HG03565 (cell line): ENCODE measurements at regions not wholly inside any gene's neighbourhood (a gene's known extent, or its start where the extent isn't known, plus 50 kb on each side); places are given as distances from the start of the nearest gene placed in this dataset.

Experiments used
- ATAC-seq: cut with Tn5 transposase; IDR thresholded peaks from one replicate; pipeline ENCODE4 v1.9.1; 2021; ENCODE audit warnings: mild to moderate bottlenecking, moderate library complexity; ENCODE audit not compliant: unreplicated experiment

GRCh38 chr10:89879121-89879520, 177.7 kb downstream of the KIF20B start:
- no peak for ATAC-seq

GRCh38 chr10:89887406-89887805, 186.0 kb downstream of the KIF20B start:
- peak; percentile 43 for ATAC-seq

DNA sequence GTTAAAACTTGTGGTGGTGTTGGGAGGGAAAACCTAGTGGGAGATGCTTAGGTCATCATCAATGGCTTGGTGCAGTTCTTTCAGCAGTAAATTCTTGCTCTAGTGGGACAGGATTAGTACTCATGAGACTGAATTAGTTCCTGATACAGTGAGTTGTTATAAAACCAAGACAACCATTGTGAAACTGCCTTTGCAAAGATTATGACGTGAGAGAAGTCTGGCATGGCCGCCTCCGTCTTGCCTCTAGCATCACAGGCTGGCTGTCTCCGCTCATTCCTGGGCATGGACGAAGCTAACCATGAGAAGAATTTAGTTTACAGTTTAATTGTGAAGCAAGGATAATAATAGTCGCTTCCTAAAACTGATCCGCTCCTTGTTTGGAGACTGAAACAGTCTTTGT, 186.4 kb downstream of the KIF20B start:
- peak; percentile 62 for ATAC-seq

DNA sequence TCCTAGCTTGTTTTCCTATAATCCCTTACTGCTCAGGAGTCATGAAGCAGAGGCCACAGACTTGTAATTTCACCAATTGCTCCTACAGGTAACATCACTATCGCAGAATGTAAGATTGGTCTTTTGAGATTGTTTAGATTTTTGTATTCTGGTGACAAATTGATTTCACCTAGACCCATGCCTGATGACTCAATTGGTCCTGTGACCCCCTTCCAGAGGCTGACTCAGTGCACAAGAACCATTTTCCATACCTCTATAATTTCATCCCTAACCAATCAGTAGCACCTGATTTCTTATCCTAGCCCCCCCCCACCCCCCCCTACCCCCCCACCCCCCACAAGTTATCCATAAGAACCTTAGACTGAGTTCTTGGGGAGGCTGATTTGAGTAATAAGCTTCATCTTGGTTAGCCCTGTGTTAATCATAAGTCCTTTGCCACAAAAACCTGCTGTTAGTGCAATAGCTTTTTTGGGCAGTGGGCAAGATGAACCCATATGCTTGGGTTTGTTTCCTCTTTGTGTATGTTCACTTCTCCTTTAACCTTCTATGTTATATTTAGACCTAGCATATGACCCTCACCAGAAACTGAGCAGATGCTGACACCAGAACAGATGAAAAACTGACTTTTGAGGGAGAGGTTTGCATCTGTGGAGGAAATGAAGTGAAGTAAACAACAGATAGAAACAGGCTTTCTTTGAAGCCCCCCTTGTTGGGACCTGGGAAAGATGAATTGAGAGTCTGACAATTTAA, 187.1 kb downstream of the KIF20B start:
- no peak for ATAC-seq

DNA sequence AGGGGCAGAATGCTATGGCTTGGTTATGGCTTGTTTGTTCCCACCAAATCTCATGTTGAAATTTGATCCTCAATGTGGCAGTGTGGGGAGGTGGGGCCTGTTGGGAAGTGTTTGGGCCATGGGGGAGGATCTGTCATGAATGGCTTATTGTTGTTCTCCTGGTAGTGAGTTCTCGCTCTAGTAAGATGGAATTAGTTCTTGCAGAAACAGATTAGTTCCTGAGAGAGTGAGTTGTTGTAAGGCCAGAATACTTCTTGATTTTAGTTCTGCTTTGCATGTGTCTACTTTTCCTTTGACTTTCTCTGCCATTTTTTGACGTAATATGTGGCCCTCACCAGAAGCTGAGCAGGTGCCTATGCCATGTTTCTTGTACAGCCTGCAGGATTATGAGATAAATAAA, 188.2 kb downstream of the KIF20B start:
- no peak for ATAC-seq

- no peak for ATAC-seq
Measured at GRCh38 chr10:89891006-89891535, 189.7 kb downstream of the KIF20B start.

DNA sequence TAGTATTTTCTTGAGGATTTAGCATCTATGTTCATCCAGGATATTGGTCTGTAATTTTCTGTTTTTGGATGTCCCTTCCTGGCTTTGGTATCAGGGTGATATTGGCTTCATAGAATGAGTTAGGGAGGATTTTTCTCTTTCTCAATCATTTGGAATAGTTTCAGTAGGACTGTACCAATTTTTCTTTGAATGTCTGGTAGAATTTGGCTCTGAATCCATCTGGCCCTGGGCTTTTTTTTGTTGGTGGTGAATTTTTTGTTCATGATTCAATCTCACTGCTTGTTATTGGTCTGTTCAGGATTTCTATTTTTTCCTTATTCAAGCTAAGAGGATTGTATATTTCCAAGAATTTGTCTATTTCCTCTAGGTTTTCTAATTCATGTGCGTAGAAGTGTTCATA, 192.7 kb downstream of the KIF20B start:
- no peak for ATAC-seq

- ATAC-seq, result no peak
Measured at GRCh38 chr10:89900554-89900953, 199.2 kb downstream of the KIF20B start.

- no peak for ATAC-seq
Measured at GRCh38 chr10:89901895-89902294, 200.5 kb downstream of the KIF20B start.

DNA sequence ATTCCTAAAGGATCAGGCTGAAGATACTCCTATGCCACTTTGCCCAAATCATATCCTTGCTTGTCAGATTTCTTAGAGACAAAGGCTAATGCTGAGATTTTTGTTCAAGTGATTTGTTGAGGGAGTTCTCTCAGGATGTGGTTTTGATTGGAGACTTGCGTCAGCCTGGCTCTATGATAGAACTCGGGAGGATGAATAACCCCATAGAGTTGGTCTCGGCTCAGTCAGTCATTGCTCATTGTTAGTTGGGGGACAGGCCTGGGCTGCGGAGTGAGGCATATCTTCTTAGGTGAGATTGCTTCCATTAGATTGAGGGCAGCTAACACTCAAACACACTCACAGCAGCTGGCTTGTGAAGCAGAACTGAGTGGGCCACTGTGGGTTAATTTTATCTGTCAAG, 203.4 kb downstream of the KIF20B start:
- no peak for ATAC-seq

GRCh38 chr10:89909752-89910151, 208.4 kb downstream of the KIF20B start:
- no peak for ATAC-seq

DNA sequence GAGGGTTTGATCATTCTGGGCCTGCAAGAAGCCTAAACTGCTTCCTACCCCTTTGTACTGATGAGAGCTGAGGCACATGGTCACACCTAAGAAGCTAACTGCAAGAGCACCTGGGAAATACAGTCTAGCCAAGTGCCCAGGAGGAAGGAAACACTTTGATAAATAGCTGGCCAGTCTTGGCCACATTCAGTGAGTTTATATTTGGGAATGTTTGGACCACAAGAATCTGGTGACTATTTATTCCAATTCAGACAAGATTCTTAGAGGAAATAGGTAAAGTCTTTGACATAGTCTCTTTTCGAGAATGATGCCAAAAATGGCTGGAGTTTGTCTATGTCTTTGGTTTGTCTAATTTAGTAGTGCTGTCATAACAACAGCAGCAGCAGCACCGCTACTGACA, 213.6 kb downstream of the KIF20B start:
- no peak for ATAC-seq

- ATAC-seq, result no peak
Measured at GRCh38 chr10:89915968-89916367, 214.6 kb downstream of the KIF20B start.

DNA sequence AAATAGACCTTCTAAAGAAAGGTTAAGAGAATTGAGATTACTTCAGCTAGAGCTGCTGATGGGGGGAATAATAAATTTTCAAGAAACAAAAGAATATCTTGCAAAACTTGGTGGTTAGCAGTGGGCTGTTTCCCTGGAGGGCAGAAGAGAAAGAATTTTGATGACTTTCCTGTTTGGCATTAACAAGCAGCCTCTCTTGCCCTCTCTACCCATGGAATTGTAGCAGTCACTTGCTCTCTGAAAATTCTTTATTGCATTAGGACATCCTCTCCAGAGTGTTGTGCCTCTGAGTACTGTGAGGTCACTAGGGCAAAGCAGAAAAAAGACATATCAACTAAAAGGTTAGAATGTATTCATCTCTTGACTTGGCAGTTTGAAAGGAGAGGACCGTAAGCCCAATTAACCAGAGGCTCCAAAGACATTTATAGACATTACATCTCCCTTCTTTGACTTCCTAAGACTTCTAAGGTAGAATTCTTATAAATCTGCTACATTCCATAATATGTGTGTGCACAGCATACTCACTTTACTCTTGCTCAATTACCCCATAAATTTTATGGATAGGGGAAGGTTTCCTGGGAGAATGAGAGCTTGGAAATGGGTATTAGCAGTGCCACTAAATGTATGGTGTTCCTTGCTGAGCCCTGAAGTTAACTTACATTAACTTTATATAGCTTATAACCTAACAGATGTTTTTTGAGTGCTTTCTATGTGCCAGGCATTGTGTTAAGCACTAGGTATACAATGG, 215.3 kb downstream of the KIF20B start:
- no peak for ATAC-seq

- no peak for ATAC-seq
Measured at GRCh38 chr10:89921403-89921802, 220.0 kb downstream of the KIF20B start.

DNA sequence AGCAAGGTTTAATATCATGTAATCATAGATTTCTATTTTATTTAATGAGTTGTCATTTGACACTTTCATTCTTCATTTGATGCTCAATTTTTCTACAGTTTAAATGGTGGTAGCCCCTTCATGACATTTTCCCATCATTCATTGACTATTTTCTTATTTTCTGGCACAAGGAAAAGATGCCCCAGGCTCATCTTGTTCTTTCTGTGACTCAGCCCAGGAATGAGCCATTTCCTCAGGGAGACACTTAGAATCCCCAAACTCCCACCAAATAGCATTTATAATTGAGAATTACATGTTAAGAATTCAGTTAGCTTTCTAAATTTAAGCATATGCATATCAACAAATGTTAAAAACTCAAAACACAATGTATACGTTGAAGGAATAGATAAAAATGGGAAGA, 222.3 kb downstream of the KIF20B start:
- ATAC-seq, result no peak

GRCh38 chr10:89924261-89924660, 222.9 kb downstream of the KIF20B start:
- no peak for ATAC-seq

DNA sequence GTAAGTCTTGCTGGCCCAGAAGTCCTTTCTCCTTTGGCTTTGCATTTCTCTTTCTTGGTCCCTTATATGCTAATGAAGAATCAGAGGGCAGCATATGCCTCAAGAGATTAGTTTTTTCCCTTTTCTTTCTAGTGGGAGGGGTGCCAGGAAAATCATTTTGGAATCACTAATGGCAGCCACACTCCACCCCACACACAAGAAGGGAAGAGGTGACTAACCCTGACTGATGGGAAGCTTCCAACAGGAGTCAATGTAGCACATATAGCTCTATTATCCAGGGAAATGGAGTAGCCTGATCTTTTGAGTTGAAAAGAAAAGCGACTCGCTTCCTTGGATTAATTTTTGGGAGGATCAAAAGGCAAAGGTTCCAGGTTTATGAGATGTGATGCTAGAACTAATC, 225.3 kb downstream of the KIF20B start:
- ATAC-seq, result no peak

- no peak for ATAC-seq
Measured at GRCh38 chr10:89929282-89930026, 228.1 kb downstream of the KIF20B start.

DNA sequence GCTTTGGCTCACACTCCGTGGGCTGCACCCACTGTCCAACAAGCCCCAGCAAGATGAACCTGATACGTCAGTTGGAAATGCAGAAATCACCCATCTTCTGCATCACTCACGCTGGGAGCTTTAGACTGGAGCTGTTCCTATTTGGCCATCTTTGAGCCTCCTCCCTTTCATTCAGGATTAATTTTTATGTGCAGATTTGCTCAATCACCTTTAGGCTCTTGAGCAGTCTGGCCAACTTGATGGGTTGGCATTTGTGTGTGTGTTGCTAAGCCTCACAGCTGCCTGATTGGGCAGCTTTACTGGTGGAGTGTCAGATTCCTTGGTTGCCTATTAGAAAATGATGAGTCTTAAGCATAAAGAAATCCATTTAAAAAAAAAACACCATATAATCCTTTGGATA, 236.1 kb downstream of the KIF20B start:
- no peak for ATAC-seq

GRCh38 chr10:89940076-89940475, 238.7 kb downstream of the KIF20B start:
- no peak for ATAC-seq

GRCh38 chr10:89942217-89942616, 240.8 kb downstream of the KIF20B start:
- no peak for ATAC-seq
